Thyroid gland (tissue), 4 donors: ENCODE measurements at regions not wholly inside any gene's neighbourhood (a gene's known extent, or its start where the extent isn't known, plus 50 kb on each side); places are given as distances from the start of the nearest gene placed in this dataset.

ENCODE experiments used
- POLR2A ChIP-seq, 2 donors: fragments of 450-650 bp; IDR thresholded peaks; one replicate each; pipeline ENCODE4 v1.6.1; 2017; ENCODE audit warnings: antibody characterized with exemption in 2 of 2, mild to moderate bottlenecking in 2 of 2, moderate library complexity in 1 of 2
- TF ChIP-seq, protein P1 (sequence below), 6 experiments: fragments of 200-600 bp in 3 of 6; fragments of 450-650 bp in 3 of 6; sonication (generic) in 3 of 6; IDR thresholded peaks; one replicate each; pipeline ENCODE4 v1.5.1; 2016 to 2019; ENCODE audit warnings: antibody characterized with exemption in 6 of 6, mild to moderate bottlenecking in 2 of 6, inconsistent platforms in 1 of 6, moderate library complexity in 1 of 6

GRCh38 chr2:200121931-200122330 lies 166.5 kb downstream of the MAIP1 start:
- TF ChIP-seq, protein P1, sequence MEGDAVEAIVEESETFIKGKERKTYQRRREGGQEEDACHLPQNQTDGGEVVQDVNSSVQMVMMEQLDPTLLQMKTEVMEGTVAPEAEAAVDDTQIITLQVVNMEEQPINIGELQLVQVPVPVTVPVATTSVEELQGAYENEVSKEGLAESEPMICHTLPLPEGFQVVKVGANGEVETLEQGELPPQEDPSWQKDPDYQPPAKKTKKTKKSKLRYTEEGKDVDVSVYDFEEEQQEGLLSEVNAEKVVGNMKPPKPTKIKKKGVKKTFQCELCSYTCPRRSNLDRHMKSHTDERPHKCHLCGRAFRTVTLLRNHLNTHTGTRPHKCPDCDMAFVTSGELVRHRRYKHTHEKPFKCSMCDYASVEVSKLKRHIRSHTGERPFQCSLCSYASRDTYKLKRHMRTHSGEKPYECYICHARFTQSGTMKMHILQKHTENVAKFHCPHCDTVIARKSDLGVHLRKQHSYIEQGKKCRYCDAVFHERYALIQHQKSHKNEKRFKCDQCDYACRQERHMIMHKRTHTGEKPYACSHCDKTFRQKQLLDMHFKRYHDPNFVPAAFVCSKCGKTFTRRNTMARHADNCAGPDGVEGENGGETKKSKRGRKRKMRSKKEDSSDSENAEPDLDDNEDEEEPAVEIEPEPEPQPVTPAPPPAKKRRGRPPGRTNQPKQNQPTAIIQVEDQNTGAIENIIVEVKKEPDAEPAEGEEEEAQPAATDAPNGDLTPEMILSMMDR (IDR thresholded peaks at IDR 0.05), result no peak
- TF ChIP-seq POLR2A (IDR thresholded peaks at IDR 0.05), result no peak
